B cell (primary cell): ENCODE measurements at regions not wholly inside any gene's neighbourhood (a gene's known extent, or its start where the extent isn't known, plus 50 kb on each side); places are given as distances from the start of the nearest gene placed in this dataset.

Source experiments
- CTCF ChIP-seq: fragments of 200-600 bp; IDR thresholded peaks from one replicate; pipeline ENCODE4 v1.8.0; 2022; ENCODE audit warnings: antibody characterized with exemption, mild to moderate bottlenecking
- EZH2 ChIP-seq: IDR thresholded peaks from 2 replicates; pipeline ENCODE4 v1.6.1; 2012; ENCODE audit warnings: borderline replicate concordance, low read depth, mild to moderate bottlenecking, moderate library complexity, low read length; ENCODE audit not compliant: insufficient read depth, poor library complexity, severe bottlenecking

DNA sequence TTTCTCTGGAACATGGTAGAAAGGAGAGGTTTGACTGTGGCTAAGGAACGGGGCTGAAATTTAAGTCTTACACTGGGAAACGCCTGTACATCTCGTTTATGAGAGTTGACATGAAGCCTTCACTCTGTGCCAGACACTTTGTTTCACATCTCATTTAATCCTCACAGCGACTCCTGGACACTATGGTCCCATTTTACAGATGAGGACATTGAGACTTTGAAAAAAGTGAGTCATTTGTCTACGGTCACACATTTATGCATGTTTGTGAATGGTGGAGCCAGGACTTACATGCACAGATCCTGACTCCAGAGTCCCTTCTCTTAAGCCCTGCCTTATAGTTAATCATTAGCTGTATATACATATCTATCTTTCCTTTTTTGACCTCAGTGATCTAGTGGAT, 318.4 kb upstream of the EEF2KMT start:
- no peak for TF ChIP-seq EZH2
- TF ChIP-seq CTCF: no peak
